ENCODE measurements at regions not wholly inside any gene's neighbourhood (a gene's known extent, or its start where the extent isn't known, plus 50 kb on each side); places are given as distances from the start of the nearest gene placed in this dataset.

DNA sequence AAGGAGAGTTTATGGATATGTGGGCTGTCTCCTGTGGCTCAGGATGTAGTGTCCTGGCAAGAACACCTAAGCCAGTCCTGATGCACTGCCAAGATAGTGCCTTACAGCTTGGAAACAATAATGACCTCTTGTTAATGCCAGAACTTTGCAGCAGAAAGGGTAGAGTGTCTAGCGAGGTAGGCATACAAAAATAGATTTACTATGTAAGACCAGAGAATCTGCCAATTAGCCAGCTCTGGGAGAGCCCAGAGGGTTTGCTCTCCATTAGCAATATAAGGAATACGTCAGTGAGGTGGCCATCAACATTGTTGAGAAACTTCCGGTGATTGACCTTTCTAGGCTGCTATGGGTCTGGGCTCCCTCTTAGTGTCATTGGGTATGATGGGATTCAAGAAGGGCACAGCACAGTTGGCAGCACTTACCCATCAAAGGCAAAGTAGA, 178.5 kb upstream of the GALNT2 start:
- Histone ChIP-seq H4K20me1 (ENCODE audit: control insufficient read depth, extremely low read depth, insufficient read depth, low read length) (no peaks in the 10 kb centered on the region), H3K4me2 (ENCODE audit: control insufficient read depth, extremely low read depth, insufficient read depth, low read depth, low read length) (no peak overlapping the region), H3K27me3 (ENCODE audit: control insufficient read depth, extremely low read depth, insufficient read depth, low read length) (peaks cover 15% of the 10 kb centered on the region), H2AFZ (ENCODE audit: control insufficient read depth, low read length) (no peak overlapping the region), H3K79me2 (ENCODE audit: control insufficient read depth, insufficient read depth, low read length) (no peaks in the 10 kb centered on the region), H3K9ac (ENCODE audit: control insufficient read depth, extremely low read depth, insufficient read depth, low read length) (no peak overlapping the region), H3K27ac (ENCODE audit: control insufficient read depth, insufficient read depth, low read length) (no peak overlapping the region), H3K36me3 (ENCODE audit: control insufficient read depth in 2 of 2, extremely low read depth in 1 of 2, insufficient read depth in 2 of 2, low read length in 2 of 2) (no peaks in the 10 kb centered on the region), H3K9me1 (ENCODE audit: control insufficient read depth, extremely low read depth, insufficient read depth, low read length) (peaks cover 4% of the 10 kb centered on the region), H3K4me1 (ENCODE audit: control insufficient read depth, extremely low read depth, insufficient read depth, low read length) (peaks cover 22% of the 10 kb centered on the region), H3K9me3 (ENCODE audit: control insufficient read depth, low read depth, low read length) (no peaks in the 10 kb centered on the region), H3K4me3 (ENCODE audit: control insufficient read depth in 2 of 3, extremely low read depth in 1 of 3, insufficient read depth in 2 of 3, low read depth in 1 of 3, low read length in 3 of 3) (no peak overlapping the region)
- dilution Hi-C loops (cut with MboI; ENCODE audit: extremely low pct_ligation_motif_present, low sequenced_read_pairs): no loop called here
- no peak for DNase-seq (ENCODE audit: low read depth, low spot score)
- TF ChIP-seq, protein P1, sequence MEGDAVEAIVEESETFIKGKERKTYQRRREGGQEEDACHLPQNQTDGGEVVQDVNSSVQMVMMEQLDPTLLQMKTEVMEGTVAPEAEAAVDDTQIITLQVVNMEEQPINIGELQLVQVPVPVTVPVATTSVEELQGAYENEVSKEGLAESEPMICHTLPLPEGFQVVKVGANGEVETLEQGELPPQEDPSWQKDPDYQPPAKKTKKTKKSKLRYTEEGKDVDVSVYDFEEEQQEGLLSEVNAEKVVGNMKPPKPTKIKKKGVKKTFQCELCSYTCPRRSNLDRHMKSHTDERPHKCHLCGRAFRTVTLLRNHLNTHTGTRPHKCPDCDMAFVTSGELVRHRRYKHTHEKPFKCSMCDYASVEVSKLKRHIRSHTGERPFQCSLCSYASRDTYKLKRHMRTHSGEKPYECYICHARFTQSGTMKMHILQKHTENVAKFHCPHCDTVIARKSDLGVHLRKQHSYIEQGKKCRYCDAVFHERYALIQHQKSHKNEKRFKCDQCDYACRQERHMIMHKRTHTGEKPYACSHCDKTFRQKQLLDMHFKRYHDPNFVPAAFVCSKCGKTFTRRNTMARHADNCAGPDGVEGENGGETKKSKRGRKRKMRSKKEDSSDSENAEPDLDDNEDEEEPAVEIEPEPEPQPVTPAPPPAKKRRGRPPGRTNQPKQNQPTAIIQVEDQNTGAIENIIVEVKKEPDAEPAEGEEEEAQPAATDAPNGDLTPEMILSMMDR (optimal IDR thresholded peaks at IDR 0.05 in 1 of 3, IDR thresholded peaks at IDR 0.05 in 1 of 3, conservative IDR thresholded peaks at IDR 0.05 in 1 of 3; ENCODE audit: extremely low read depth in 1 of 3, insufficient read depth in 2 of 3, low read length in 3 of 3): no peak
- TF ChIP-seq EZH2 (IDR thresholded peaks at IDR 0.05; ENCODE audit: low read length): no peak
- FAIRE-seq: no peak

DNA sequence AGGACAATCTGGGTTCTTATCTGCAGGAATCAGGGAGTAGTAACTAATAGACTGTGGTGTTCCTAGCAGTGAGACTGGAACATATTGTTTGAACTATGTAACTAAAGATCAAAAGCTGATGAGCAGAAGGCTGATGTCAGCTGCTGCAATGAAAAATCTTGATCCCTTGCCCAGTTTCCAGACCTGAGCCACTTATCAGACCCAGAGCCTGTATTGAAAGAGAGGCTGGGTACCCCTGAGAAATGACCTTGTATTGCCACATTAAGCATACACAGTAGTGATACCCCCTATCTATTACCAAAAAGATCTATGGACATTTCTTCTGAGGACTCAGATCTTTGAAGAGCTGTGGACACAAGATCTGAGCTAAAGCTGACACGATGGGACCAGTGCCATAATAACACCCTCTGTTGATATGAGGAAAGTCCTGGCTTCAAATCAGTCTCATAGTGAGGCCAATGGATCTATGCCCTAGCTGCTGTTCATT, 178.0 kb upstream of the GALNT2 start:
- no peaks in the 10 kb centered on the region for H3K36me3 ChIP-seq (ENCODE audit: control insufficient read depth in 2 of 2, extremely low read depth in 1 of 2, insufficient read depth in 2 of 2, low read length in 2 of 2)
- no peak overlapping the region for H2AFZ ChIP-seq (ENCODE audit: control insufficient read depth, low read length)
- H3K27me3 ChIP-seq (ENCODE audit: control insufficient read depth, extremely low read depth, insufficient read depth, low read length): peaks cover 11% of the 10 kb centered on the region
- dilution Hi-C loops (cut with MboI; ENCODE audit: extremely low pct_ligation_motif_present, low sequenced_read_pairs): no loop called here
- H3K9ac ChIP-seq (ENCODE audit: control insufficient read depth, extremely low read depth, insufficient read depth, low read length): no peak overlapping the region
- peaks cover 9% of the 10 kb centered on the region for H3K9me1 ChIP-seq (ENCODE audit: control insufficient read depth, extremely low read depth, insufficient read depth, low read length)
- H4K20me1 ChIP-seq (ENCODE audit: control insufficient read depth, extremely low read depth, insufficient read depth, low read length): no peaks in the 10 kb centered on the region
- DNase-seq (ENCODE audit: low read depth, low spot score): no peak
- H3K27ac ChIP-seq (ENCODE audit: control insufficient read depth, insufficient read depth, low read length): no peak overlapping the region
- no peaks in the 10 kb centered on the region for H3K9me3 ChIP-seq (ENCODE audit: control insufficient read depth, low read depth, low read length)
- TF ChIP-seq EZH2 (IDR thresholded peaks at IDR 0.05; ENCODE audit: low read length): no peak
- TF ChIP-seq, protein P1 (optimal IDR thresholded peaks at IDR 0.05 in 1 of 3, IDR thresholded peaks at IDR 0.05 in 1 of 3, conservative IDR thresholded peaks at IDR 0.05 in 1 of 3; ENCODE audit: extremely low read depth in 1 of 3, insufficient read depth in 2 of 3, low read length in 3 of 3): no peak
- no peak overlapping the region for H3K4me2 ChIP-seq (ENCODE audit: control insufficient read depth, extremely low read depth, insufficient read depth, low read depth, low read length)
- H3K4me3 ChIP-seq (ENCODE audit: control insufficient read depth in 2 of 3, extremely low read depth in 1 of 3, insufficient read depth in 2 of 3, low read depth in 1 of 3, low read length in 3 of 3): no peak overlapping the region
- H3K4me1 ChIP-seq (ENCODE audit: control insufficient read depth, extremely low read depth, insufficient read depth, low read length): peaks cover 27% of the 10 kb centered on the region
- H3K79me2 ChIP-seq (ENCODE audit: control insufficient read depth, insufficient read depth, low read length): no peaks in the 10 kb centered on the region
- FAIRE-seq: no peak

Measured in keratinocyte (primary cell).